Choroid plexus epithelial cell (primary cell): ENCODE measurements at regions not wholly inside any gene's neighbourhood (a gene's known extent, or its start where the extent isn't known, plus 50 kb on each side); places are given as distances from the start of the nearest gene placed in this dataset.
A peak's percentile ranks its signal among the peaks of the same experiment; 100 is the strongest.

ENCODE experiments used
- DNase-seq: peaks from one replicate; pipeline ENCODE4 v3.0.0-alpha.2; 2010; ENCODE audit warnings: low read depth
- H3K4me3 ChIP-seq: 2 replicates; pipeline ENCODE4 v1.5.1; 2011; ENCODE audit warnings: low read depth, mild to moderate bottlenecking, control low read depth, low read length, moderate library complexity
- CTCF ChIP-seq: conservative IDR thresholded peaks from 2 replicates; pipeline ENCODE4 v1.5.1; 2011; ENCODE audit warnings: low read depth, mild to moderate bottlenecking, control low read depth, inconsistent platforms, low read length, moderate library complexity

DNA sequence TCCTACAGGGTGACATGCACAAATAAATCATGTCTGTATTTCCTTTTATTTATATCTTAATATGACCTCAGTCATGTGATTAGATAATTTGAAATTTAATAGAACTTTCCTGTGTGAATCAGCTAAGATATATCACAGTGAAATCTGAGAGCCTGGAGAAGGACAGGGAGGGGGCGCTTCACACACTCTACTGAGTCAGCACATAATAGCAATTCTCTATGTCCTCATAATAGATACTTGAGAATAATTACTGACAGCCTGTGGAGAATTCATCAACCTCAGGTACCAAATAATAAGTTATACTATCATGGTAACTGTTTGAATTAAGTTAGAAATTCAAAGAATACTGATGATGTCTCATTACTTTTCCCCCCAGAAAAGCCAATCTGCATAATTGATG is 98.0 kb upstream of the SLC10A2 start:
- no peak for DNase-seq
- no peak overlapping the region for H3K4me3 ChIP-seq
- no peak for TF ChIP-seq CTCF

GRCh38 chr13:103161476-103161875 is 95.3 kb upstream of the SLC10A2 start:
- TF ChIP-seq CTCF = no peak
- DNase-seq = no peak
- no peak overlapping the region for H3K4me3 ChIP-seq

- no peak for TF ChIP-seq CTCF
- no peak overlapping the region for H3K4me3 ChIP-seq
- DNase-seq = no peak
Measured at GRCh38 chr13:103157434-103158145, 91.4 kb upstream of the SLC10A2 start.

- no peak overlapping the region for H3K4me3 ChIP-seq
- TF ChIP-seq CTCF = no peak
- DNase-seq = peak; percentile 16
Measured at GRCh38 chr13:103157016-103157415, 90.8 kb upstream of the SLC10A2 start.

DNA sequence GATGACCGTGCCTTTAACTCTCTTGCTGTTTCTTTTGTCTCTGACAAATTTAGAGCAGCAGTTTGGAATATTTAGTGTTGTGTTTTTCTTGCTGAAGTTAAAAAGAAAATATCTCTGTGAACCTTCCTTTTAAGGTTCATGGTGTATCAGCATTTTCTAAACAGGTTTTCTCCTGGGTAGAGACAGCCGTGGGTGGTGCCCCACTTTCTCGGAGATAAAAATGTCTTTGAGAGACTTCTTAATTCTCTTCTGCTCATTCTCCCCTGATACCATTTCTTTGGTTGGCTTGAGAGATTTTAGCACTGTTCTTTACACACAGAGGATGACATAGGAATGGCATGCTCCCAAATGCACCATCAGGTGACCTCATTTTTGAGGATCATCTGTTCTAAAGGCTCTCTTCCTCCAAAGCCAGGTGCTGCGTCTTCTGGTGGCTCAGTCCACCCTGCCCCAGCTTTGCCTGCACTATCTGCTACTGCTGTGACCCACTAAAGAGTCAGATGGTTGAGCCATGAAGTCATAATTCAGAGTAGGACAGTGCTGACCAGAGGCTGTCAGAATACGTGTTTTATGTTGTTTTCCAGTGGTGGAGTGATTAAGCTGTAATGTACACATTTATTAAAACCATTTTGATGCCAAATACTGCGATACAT is 90.3 kb upstream of the SLC10A2 start:
- H3K4me3 ChIP-seq = no peak overlapping the region
- TF ChIP-seq CTCF = no peak
- peak; percentile 3 for DNase-seq

- no peak for TF ChIP-seq CTCF
- no peak overlapping the region for H3K4me3 ChIP-seq
- DNase-seq = no peak
Measured at GRCh38 chr13:103153466-103153865, 87.2 kb upstream of the SLC10A2 start.

DNA sequence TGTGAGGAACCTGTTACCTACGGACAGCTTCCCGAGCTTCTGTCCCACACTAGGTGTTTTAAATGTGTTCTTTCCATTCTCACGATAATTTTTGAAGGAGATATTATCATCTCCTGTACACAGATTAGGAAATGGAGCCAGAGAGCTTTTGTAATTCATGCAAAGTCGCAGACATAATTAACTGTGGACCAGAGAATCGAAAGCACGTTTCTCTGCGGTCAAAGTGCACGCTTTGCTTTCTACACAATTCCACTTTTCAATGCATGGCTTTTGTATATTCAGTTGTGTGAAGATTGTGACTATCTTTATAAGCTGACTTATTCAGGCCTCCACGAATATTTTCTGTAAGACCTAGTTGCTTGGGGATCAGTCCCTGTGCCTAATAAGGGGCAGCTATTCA is 81.7 kb upstream of the SLC10A2 start:
- DNase-seq = no peak
- TF ChIP-seq CTCF = no peak

More for the DNA sequence above, 81.7 kb upstream of the SLC10A2 start:
- no peak overlapping the region for H3K4me3 ChIP-seq
